ENCODE measurements at regions not wholly inside any gene's neighbourhood (a gene's known extent, or its start where the extent isn't known, plus 50 kb on each side); places are given as distances from the start of the nearest gene placed in this dataset.

DNA sequence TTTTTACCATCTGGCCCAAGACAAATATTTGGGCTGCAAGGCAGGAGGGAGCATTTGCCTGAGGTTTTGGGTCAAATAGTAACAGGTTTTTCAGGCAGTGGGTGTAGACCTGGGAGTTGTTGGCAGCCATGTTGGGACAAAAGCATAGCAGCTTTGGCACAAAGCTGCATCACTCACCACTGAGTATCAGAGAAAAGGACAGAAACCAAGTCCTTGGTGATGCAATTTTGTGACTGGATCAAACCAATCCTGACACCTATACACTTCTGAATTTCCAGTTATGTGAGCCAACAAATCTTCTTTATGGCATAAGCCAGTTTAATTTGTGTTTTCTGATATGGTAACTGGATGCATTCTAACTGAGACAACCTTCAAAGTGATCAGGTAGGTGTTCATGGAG is 144.8 kb upstream of the KRR1 start:
- no peak overlapping the region for H3K9ac ChIP-seq (ENCODE audit: low read depth in 1 of 2, low read length in 2 of 2)
- no peak overlapping the region for H3K4me3 ChIP-seq (ENCODE audit: low read depth in 1 of 3, low read length in 3 of 3)
- no peaks in the 10 kb centered on the region for H3K36me3 ChIP-seq (ENCODE audit: control insufficient read depth in 4 of 4, insufficient read depth in 3 of 4, low read depth in 1 of 4, low read length in 3 of 4)
- H3K27ac ChIP-seq (ENCODE audit: low read depth in 1 of 2, low read length in 2 of 2), result no peak overlapping the region
- no peak for TF ChIP-seq YY1 (IDR thresholded peaks at IDR 0.05)
- no peak for TF ChIP-seq HNF4A (conservative IDR thresholded peaks at IDR 0.05)
- TF ChIP-seq GABPA (IDR thresholded peaks at IDR 0.05 in 1 of 2, conservative IDR thresholded peaks at IDR 0.05 in 1 of 2), result no peak
- TF ChIP-seq ZBTB33 (IDR thresholded peaks at IDR 0.05), result no peak
- TF ChIP-seq RXRA (IDR thresholded peaks at IDR 0.05), result no peak
- TF ChIP-seq NR2F2 (IDR thresholded peaks at IDR 0.05), result no peak
- TF ChIP-seq EGR1 (IDR thresholded peaks at IDR 0.05; ENCODE audit: low read depth in 2 of 2), result no peak
- TF ChIP-seq, protein P1, sequence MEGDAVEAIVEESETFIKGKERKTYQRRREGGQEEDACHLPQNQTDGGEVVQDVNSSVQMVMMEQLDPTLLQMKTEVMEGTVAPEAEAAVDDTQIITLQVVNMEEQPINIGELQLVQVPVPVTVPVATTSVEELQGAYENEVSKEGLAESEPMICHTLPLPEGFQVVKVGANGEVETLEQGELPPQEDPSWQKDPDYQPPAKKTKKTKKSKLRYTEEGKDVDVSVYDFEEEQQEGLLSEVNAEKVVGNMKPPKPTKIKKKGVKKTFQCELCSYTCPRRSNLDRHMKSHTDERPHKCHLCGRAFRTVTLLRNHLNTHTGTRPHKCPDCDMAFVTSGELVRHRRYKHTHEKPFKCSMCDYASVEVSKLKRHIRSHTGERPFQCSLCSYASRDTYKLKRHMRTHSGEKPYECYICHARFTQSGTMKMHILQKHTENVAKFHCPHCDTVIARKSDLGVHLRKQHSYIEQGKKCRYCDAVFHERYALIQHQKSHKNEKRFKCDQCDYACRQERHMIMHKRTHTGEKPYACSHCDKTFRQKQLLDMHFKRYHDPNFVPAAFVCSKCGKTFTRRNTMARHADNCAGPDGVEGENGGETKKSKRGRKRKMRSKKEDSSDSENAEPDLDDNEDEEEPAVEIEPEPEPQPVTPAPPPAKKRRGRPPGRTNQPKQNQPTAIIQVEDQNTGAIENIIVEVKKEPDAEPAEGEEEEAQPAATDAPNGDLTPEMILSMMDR (IDR thresholded peaks at IDR 0.05; ENCODE audit: low read depth, low read length, missing input control), result no peak
- no peak for TF ChIP-seq FOXA1 (IDR thresholded peaks at IDR 0.05)
- TF ChIP-seq SP1 (IDR thresholded peaks at IDR 0.05), result no peak
- no peak for TF ChIP-seq HNF4G (IDR thresholded peaks at IDR 0.05)
- H3K4me1 ChIP-seq (ENCODE audit: control insufficient read depth in 4 of 4, insufficient read depth in 4 of 4, low read length in 3 of 4), result peaks cover 3 to 5% (median 4%) of the 10 kb centered on the region in 4 donors
- H3K27me3 ChIP-seq (ENCODE audit: control insufficient read depth in 4 of 4, insufficient read depth in 4 of 4, low read length in 3 of 4), result no peaks in the 10 kb centered on the region
- H3K9me3 ChIP-seq (ENCODE audit: control insufficient read depth in 4 of 4, low read length in 3 of 4), result no peaks in the 10 kb centered on the region
- DNase-seq (ENCODE audit: low spot score), result no peak

- TF ChIP-seq TAF1 (conservative IDR thresholded peaks at IDR 0.05), result no peak
- TF ChIP-seq, protein P2, sequence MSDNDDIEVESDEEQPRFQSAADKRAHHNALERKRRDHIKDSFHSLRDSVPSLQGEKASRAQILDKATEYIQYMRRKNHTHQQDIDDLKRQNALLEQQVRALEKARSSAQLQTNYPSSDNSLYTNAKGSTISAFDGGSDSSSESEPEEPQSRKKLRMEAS (IDR thresholded peaks at IDR 0.05), result no peak
- no peak for TF ChIP-seq ZBTB33 (IDR thresholded peaks at IDR 0.05)
- H3K9me3 ChIP-seq (ENCODE audit: control insufficient read depth in 4 of 4, low read length in 3 of 4), result no peaks in the 10 kb centered on the region
- H3K9ac ChIP-seq (ENCODE audit: low read depth in 1 of 2, low read length in 2 of 2), result no peak overlapping the region
- peaks cover 5 to 14% (median 10%) of the 10 kb centered on the region in 4 donors for H3K4me1 ChIP-seq (ENCODE audit: control insufficient read depth in 4 of 4, insufficient read depth in 4 of 4, low read length in 3 of 4)
- no peaks in the 10 kb centered on the region for H3K36me3 ChIP-seq (ENCODE audit: control insufficient read depth in 4 of 4, insufficient read depth in 3 of 4, low read depth in 1 of 4, low read length in 3 of 4)
- no peaks in the 10 kb centered on the region for H3K27me3 ChIP-seq (ENCODE audit: control insufficient read depth in 4 of 4, insufficient read depth in 4 of 4, low read length in 3 of 4)
- no peak overlapping the region for H3K27ac ChIP-seq (ENCODE audit: low read depth in 1 of 2, low read length in 2 of 2)
- 90% methylated on average over 4 of the region's 4 CpGs for WGBS
- DNase-seq (ENCODE audit: low spot score), result no peak
- H3K4me3 ChIP-seq (ENCODE audit: low read depth in 1 of 3, low read length in 3 of 3), result no peak overlapping the region
Measured at GRCh38 chr12:75655315-75655806, 144.0 kb upstream of the KRR1 start.

- H3K4me1 ChIP-seq (ENCODE audit: control insufficient read depth in 4 of 4, insufficient read depth in 4 of 4, low read length in 3 of 4), result peaks cover 5 to 14% (median 11%) of the 10 kb centered on the region in 4 donors
- H3K4me3 ChIP-seq (ENCODE audit: low read depth in 1 of 3, low read length in 3 of 3), result no peak overlapping the region
- H3K27ac ChIP-seq (ENCODE audit: low read depth in 1 of 2, low read length in 2 of 2), result peak overlapping the region in 1 of 2 donors; percentile 29
- TF ChIP-seq SP1 (IDR thresholded peaks at IDR 0.05) (peak; percentile 37), TAF1 (conservative IDR thresholded peaks at IDR 0.05) (no peak), ATF3 (IDR thresholded peaks at IDR 0.05) (no peak), NR2F2 (IDR thresholded peaks at IDR 0.05) (peak; percentile 74)
- WGBS, result 75% methylated on average over 2 of the region's 2 CpGs
- no peak overlapping the region for H3K9ac ChIP-seq (ENCODE audit: low read depth in 1 of 2, low read length in 2 of 2)
- H3K27me3 ChIP-seq (ENCODE audit: control insufficient read depth in 4 of 4, insufficient read depth in 4 of 4, low read length in 3 of 4), result no peaks in the 10 kb centered on the region
- no peaks in the 10 kb centered on the region for H3K9me3 ChIP-seq (ENCODE audit: control insufficient read depth in 4 of 4, low read length in 3 of 4)
- DNase-seq (ENCODE audit: low spot score), result no peak
- no peaks in the 10 kb centered on the region for H3K36me3 ChIP-seq (ENCODE audit: control insufficient read depth in 4 of 4, insufficient read depth in 3 of 4, low read depth in 1 of 4, low read length in 3 of 4)
Measured at GRCh38 chr12:75651342-75651695, 139.9 kb upstream of the KRR1 start.

Measured in liver (tissue), 8 donors.